Mesenteric fat pad (tissue), 1 donor: ENCODE measurements at regions not wholly inside any gene's neighbourhood (a gene's known extent, or its start where the extent isn't known, plus 50 kb on each side); places are given as distances from the start of the nearest gene placed in this dataset.
"Not testable (repeated sequence)": the region's sequence is repeated elsewhere in the genome, so short reads cannot be mapped to it uniquely, and the experiment has no call there.

ENCODE experiments used
- DNase-seq: peaks from one replicate; pipeline ENCODE4 v3.0.0-alpha.2; 2020; ENCODE audit warnings: low spot score
- donor health status: DM: yes; HTN: yes; CAD: no.

- DNase-seq: no peak
Observed at GRCh38 chr6:51467231-51467952, 620.0 kb downstream of the PKHD1 start.

- no peak for DNase-seq
Observed at GRCh38 chr6:51468704-51469103, 618.7 kb downstream of the PKHD1 start.

- DNase-seq: no peak
Observed at GRCh38 chr6:51472745-51473487, 614.5 kb downstream of the PKHD1 start.

- no peak for DNase-seq
Observed at GRCh38 chr6:51474022-51474975, 613.1 kb downstream of the PKHD1 start.

GRCh38 chr6:51477711-51478311, 609.6 kb downstream of the PKHD1 start:
- DNase-seq: no peak

- no peak for DNase-seq
Observed at GRCh38 chr6:51479296-51479695, 608.1 kb downstream of the PKHD1 start.

- no peak for DNase-seq
Observed at GRCh38 chr6:51480040-51480439, 607.4 kb downstream of the PKHD1 start.

- DNase-seq: not testable (repeated sequence)
Observed at GRCh38 chr6:51485869-51486268, 601.5 kb downstream of the PKHD1 start.

GRCh38 chr6:51487937-51488336, 599.5 kb downstream of the PKHD1 start:
- DNase-seq: no peak

- no peak for DNase-seq
Observed at GRCh38 chr6:51489133-51489532, 598.3 kb downstream of the PKHD1 start.

GRCh38 chr6:51490101-51490500, 597.3 kb downstream of the PKHD1 start:
- DNase-seq: no peak

GRCh38 chr6:51494342-51494741, 593.1 kb downstream of the PKHD1 start:
- DNase-seq: no peak

GRCh38 chr6:51495096-51495495, 592.3 kb downstream of the PKHD1 start:
- no peak for DNase-seq

- DNase-seq: no peak
Observed at GRCh38 chr6:51495610-51496396, 591.6 kb downstream of the PKHD1 start.

- DNase-seq: no peak
Observed at GRCh38 chr6:51502996-51503395, 584.4 kb downstream of the PKHD1 start.

- no peak for DNase-seq
Observed at GRCh38 chr6:51505434-51505833, 582.0 kb downstream of the PKHD1 start.

- DNase-seq: no peak
Observed at GRCh38 chr6:51509597-51509996, 577.8 kb downstream of the PKHD1 start.

GRCh38 chr6:51511081-51511480, 576.3 kb downstream of the PKHD1 start:
- DNase-seq: no peak

GRCh38 chr6:51513891-51514747, 573.3 kb downstream of the PKHD1 start:
- no peak for DNase-seq
